ENCODE measurements at regions not wholly inside any gene's neighbourhood (a gene's known extent, or its start where the extent isn't known, plus 50 kb on each side); places are given as distances from the start of the nearest gene placed in this dataset.

DNA sequence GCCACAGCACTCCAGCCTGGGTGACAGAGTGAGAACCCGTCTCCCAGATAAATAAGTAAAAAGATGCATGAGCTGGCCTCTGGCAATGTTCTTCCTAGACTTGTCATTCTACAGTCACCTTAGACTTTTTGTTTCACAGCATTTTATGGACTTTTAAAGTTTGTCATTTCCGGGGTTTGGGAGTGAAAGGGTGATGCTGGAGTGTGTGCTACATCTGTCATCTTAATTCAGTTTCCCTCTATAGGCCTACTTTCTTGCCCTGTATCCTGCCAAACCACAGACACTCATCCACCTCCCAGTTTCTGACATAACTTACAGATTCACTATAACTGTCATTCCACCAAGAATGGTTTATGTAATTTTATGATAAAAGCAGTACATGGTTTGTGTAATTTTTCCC is 166.7 kb upstream of the PARP11 start:
- POLR2A ChIA-PET: no interaction called here
- Histone ChIP-seq H3K27ac (ENCODE audit: extremely low read depth, low read depth, low read length) (no peak overlapping the region), H3K4me3 (ENCODE audit: low read depth, low read length) (no peak overlapping the region), H3K9me3 (ENCODE audit: control insufficient read depth, insufficient read depth, low read depth, low read length) (no peaks in the 10 kb centered on the region), H3K4me1 (ENCODE audit: control insufficient read depth, insufficient read depth, low read length) (no peaks in the 10 kb centered on the region; the same call in 1 of the 2 replicates), H3K36me3 (ENCODE audit: control insufficient read depth in 2 of 2, insufficient read depth in 1 of 2, low read length in 2 of 2) (no peaks in the 10 kb centered on the region)
- TF ChIP-seq HOXC10 (CRISPR knock-in tag; IDR thresholded peaks at IDR 0.05) (no peak), ZXDB (tag by site-specific recombination; IDR thresholded peaks at IDR 0.05) (no peak), ZNF623 (tag by site-specific recombination; IDR thresholded peaks at IDR 0.05) (no peak), TRIM28 (IDR thresholded peaks at IDR 0.05; ENCODE audit: borderline replicate concordance, low read length) (no peak), ZNF792 (tag by site-specific recombination; IDR thresholded peaks at IDR 0.05) (no peak), ZNF624 (tag by site-specific recombination; IDR thresholded peaks at IDR 0.05) (no peak), MZF1 (tag by site-specific recombination; IDR thresholded peaks at IDR 0.05; ENCODE audit: borderline replicate concordance) (no peak), ZNF138 (tag by site-specific recombination; IDR thresholded peaks at IDR 0.05; ENCODE audit: borderline replicate concordance) (no peak), ZNF660 (tag by site-specific recombination; IDR thresholded peaks at IDR 0.05) (no peak), OSR2 (tag by site-specific recombination; IDR thresholded peaks at IDR 0.05) (no peak)
- TF ChIP-seq, protein P1, sequence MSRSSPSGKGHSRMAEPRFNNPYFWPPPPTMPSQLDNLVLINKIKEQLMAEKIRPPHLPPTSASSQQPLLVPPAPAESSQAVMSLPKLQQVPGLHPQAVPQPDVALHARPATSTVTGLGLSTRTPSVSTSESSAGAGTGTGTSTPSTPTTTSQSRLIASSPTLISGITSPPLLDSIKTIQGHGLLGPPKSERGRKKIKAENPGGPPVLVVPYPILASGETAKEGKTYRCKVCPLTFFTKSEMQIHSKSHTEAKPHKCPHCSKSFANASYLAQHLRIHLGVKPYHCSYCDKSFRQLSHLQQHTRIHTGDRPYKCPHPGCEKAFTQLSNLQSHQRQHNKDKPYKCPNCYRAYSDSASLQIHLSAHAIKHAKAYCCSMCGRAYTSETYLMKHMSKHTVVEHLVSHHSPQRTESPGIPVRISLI (tag by site-specific recombination; IDR thresholded peaks at IDR 0.05): no peak
- TF ChIP-seq, protein P2, sequence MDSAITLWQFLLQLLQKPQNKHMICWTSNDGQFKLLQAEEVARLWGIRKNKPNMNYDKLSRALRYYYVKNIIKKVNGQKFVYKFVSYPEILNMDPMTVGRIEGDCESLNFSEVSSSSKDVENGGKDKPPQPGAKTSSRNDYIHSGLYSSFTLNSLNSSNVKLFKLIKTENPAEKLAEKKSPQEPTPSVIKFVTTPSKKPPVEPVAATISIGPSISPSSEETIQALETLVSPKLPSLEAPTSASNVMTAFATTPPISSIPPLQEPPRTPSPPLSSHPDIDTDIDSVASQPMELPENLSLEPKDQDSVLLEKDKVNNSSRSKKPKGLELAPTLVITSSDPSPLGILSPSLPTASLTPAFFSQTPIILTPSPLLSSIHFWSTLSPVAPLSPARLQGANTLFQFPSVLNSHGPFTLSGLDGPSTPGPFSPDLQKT (IDR thresholded peaks at IDR 0.05; ENCODE audit: borderline replicate concordance, low read depth, low read length): no peak
- TF ChIP-seq, protein P3, sequence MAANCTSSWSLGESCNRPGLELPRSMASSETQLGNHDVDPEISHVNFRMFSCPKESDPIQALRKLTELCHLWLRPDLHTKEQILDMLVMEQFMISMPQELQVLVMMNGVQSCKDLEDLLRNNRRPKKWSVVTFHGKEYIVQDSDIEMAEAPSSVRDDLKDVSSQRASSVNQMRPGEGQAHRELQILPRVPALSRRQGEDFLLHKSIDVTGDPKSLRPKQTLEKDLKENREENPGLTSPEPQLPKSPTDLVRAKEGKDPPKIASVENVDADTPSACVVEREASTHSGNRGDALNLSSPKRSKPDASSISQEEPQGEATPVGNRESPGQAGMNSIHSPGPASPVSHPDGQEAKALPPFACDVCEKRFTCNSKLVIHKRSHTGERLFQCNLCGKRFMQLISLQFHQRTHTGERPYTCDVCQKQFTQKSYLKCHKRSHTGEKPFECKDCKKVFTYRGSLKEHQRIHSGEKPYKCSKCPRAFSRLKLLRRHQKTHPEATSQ (tag by site-specific recombination; IDR thresholded peaks at IDR 0.05): no peak
- CTCF ChIA-PET: interaction anchor here (0.6 to 7.1 kb wide), 8 partner anchors 44 to 237 kb away, joined by 3 to 194 read pairs (median 6); no protein-coding TSS in a partner anchor

DNA sequence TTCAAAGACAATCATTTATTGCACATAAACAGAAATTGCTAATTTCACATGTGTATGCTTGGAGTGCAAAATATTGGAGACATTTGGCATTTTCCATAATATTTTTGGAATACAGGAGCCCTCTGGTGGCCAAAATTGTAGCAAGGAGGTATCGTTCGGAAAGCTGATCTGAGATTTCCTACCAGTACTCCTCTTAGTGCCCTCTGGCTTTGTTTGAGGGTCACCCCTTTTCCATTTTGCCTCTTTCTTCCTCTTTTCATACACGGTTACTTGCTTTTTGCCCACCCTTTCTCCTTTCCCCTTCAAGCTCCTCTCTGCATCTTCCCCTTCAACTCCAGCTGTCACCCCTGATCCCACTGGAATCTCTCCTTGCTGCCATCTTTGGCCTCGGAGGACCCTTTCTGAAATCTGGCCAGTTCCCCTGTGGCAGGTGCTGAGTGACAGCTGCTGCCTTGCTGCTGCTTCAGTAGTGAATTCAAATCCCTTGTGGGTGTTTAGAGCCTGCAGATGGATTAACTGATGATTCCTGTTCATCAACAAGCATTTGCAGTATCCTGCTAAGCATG is 164.6 kb upstream of the PARP11 start:
- Histone ChIP-seq H3K9me3 (ENCODE audit: control insufficient read depth, insufficient read depth, low read depth, low read length) (no peaks in the 10 kb centered on the region), H3K4me3 (ENCODE audit: low read depth, low read length) (no peak overlapping the region), H3K4me1 (ENCODE audit: control insufficient read depth, insufficient read depth, low read length) (no peaks in the 10 kb centered on the region; the same call in 1 of the 2 replicates), H3K36me3 (ENCODE audit: control insufficient read depth in 2 of 2, insufficient read depth in 1 of 2, low read length in 2 of 2) (no peaks in the 10 kb centered on the region), H3K27ac (ENCODE audit: extremely low read depth, low read depth, low read length) (no peak overlapping the region)
- ChIA-PET CTCF (interaction anchor here (0.6 to 7.1 kb wide), 26 partner anchors 9 to 739 kb away, joined by 3 to 194 read pairs (median 4); no protein-coding TSS in a partner anchor), POLR2A (no interaction called here)
- TF ChIP-seq, protein P4, sequence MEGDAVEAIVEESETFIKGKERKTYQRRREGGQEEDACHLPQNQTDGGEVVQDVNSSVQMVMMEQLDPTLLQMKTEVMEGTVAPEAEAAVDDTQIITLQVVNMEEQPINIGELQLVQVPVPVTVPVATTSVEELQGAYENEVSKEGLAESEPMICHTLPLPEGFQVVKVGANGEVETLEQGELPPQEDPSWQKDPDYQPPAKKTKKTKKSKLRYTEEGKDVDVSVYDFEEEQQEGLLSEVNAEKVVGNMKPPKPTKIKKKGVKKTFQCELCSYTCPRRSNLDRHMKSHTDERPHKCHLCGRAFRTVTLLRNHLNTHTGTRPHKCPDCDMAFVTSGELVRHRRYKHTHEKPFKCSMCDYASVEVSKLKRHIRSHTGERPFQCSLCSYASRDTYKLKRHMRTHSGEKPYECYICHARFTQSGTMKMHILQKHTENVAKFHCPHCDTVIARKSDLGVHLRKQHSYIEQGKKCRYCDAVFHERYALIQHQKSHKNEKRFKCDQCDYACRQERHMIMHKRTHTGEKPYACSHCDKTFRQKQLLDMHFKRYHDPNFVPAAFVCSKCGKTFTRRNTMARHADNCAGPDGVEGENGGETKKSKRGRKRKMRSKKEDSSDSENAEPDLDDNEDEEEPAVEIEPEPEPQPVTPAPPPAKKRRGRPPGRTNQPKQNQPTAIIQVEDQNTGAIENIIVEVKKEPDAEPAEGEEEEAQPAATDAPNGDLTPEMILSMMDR (tag by site-specific recombination; IDR thresholded peaks at IDR 0.05): peak; percentile 56
- TF ChIP-seq GFI1B (tag by site-specific recombination; IDR thresholded peaks at IDR 0.05) (peak; percentile 7; the same call in 1 of the 2 replicates), ZNF658 (tag by site-specific recombination; IDR thresholded peaks at IDR 0.05) (no peak), ZNF654 (tag by site-specific recombination; IDR thresholded peaks at IDR 0.05; ENCODE audit: low read depth) (peak; percentile 68), IKZF3 (tag by site-specific recombination; IDR thresholded peaks at IDR 0.05) (peak; percentile 65; the same call in 1 of the 2 replicates)
